GM19397 (cell line): ENCODE measurements at regions not wholly inside any gene's neighbourhood (a gene's known extent, or its start where the extent isn't known, plus 50 kb on each side); places are given as distances from the start of the nearest gene placed in this dataset.
"Not testable (repeated sequence)": the region's sequence is repeated elsewhere in the genome, so short reads cannot be mapped to it uniquely, and the experiment has no call there.

Experiments
- ATAC-seq: cut with Tn5 transposase; IDR thresholded peaks from one replicate; pipeline ENCODE4 v1.9.1; 2021; ENCODE audit warnings: mild to moderate bottlenecking, moderate library complexity; ENCODE audit not compliant: unreplicated experiment

- ATAC-seq = no peak
These were observed 97.7 kb upstream of the IPO5 start for GRCh38 chr13:97855570-97856303.

GRCh38 chr13:97856304-97856675 lies 97.2 kb upstream of the IPO5 start:
- no peak for ATAC-seq

GRCh38 chr13:97858161-97858560 lies 95.3 kb upstream of the IPO5 start:
- no peak for ATAC-seq

- ATAC-seq = no peak
These were observed 87.1 kb upstream of the IPO5 start for GRCh38 chr13:97866346-97866745.

GRCh38 chr13:97866751-97867150 lies 86.7 kb upstream of the IPO5 start:
- no peak for ATAC-seq

- ATAC-seq = no peak
These were observed 80.1 kb upstream of the IPO5 start for GRCh38 chr13:97873398-97873797.

GRCh38 chr13:97875218-97875617 lies 78.3 kb upstream of the IPO5 start:
- ATAC-seq = no peak

- ATAC-seq = no peak
These were observed 77.6 kb upstream of the IPO5 start for GRCh38 chr13:97875911-97876310.

- ATAC-seq = no peak
These were observed 74.8 kb upstream of the IPO5 start for GRCh38 chr13:97878431-97879375.

- no peak for ATAC-seq
These were observed 73.7 kb upstream of the IPO5 start for GRCh38 chr13:97879646-97880310.

GRCh38 chr13:97880311-97880675 lies 73.2 kb upstream of the IPO5 start:
- no peak for ATAC-seq

- ATAC-seq = no peak
These were observed 71.9 kb upstream of the IPO5 start for GRCh38 chr13:97881556-97881955.

GRCh38 chr13:97883396-97883795 lies 70.1 kb upstream of the IPO5 start:
- ATAC-seq = no peak

- no peak for ATAC-seq
These were observed 68.6 kb upstream of the IPO5 start for GRCh38 chr13:97884707-97885468.

GRCh38 chr13:97885641-97886040 lies 67.8 kb upstream of the IPO5 start:
- ATAC-seq = no peak

- ATAC-seq = no peak
These were observed 63.7 kb upstream of the IPO5 start for GRCh38 chr13:97889803-97890202.

- ATAC-seq = no peak
These were observed 62.9 kb upstream of the IPO5 start for GRCh38 chr13:97890573-97890972.

- ATAC-seq = not testable (repeated sequence)
These were observed 61.5 kb upstream of the IPO5 start for GRCh38 chr13:97891964-97892363.

- no peak for ATAC-seq
These were observed 60.8 kb upstream of the IPO5 start for GRCh38 chr13:97892717-97893116.

GRCh38 chr13:97895383-97895782 lies 58.1 kb upstream of the IPO5 start:
- ATAC-seq = no peak

- ATAC-seq = no peak
These were observed 57.0 kb upstream of the IPO5 start for GRCh38 chr13:97896446-97896845.
